WI38 (cell line): ENCODE measurements at regions not wholly inside any gene's neighbourhood (a gene's known extent, or its start where the extent isn't known, plus 50 kb on each side); places are given as distances from the start of the nearest gene placed in this dataset.

Experiments
- H3K4me3 ChIP-seq: 2 replicates; pipeline ENCODE4 v1.5.1; 2011; ENCODE audit warnings: low read depth, mild to moderate bottlenecking, control low read depth, low read length
- CTCF ChIP-seq: IDR thresholded peaks from 2 replicates; pipeline ENCODE4 v1.5.1; 2012; ENCODE audit warnings: low read depth, mild to moderate bottlenecking, control low read depth, low read length

DNA sequence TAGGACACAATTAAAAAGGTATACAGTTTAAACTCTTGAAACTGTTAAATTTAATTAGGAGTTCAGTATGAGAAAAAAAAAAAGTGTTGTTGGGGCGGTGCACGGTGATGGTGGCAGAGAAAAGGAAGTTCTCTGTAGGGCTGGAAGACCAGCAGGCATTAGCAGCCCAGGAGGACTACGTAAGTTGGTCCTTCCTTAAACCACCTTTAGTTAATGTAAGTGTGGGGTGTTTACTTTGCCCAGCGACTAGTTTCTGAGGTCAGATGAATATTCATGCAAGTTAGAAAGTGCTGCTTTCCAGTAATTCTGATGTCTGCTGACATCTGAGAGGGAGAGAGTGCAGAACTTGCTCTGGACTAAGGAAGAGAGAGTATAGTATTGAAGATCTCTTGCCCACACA lies 54.9 kb downstream of the NKX2-1 start:
- TF ChIP-seq CTCF, result no peak
- H3K4me3 ChIP-seq, result no peak overlapping the region

- no peak for TF ChIP-seq CTCF
- no peak overlapping the region for H3K4me3 ChIP-seq
These were observed 57.1 kb downstream of the NKX2-1 start for GRCh38 chr14:36462890-36463289.

DNA sequence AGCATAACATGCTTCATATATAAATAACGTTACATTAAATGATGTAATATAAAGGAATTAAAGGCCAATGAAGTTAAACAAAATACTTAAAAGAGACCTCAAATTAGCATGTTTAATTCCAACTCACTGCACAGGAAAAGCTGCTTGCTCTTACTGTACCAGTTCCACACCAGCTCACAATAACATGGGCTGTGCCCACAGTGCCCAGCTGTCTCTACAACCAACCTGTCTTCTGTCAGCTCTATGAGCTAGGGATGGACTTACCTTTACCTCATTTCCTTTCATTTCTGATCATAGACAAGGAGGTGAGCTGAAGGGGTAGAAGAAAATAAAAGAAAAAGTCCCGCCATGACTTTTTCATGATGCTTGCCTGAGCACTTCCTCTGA lies 64.8 kb downstream of the NKX2-1 start:
- H3K4me3 ChIP-seq, result no peak overlapping the region
- TF ChIP-seq CTCF, result no peak

- no peak overlapping the region for H3K4me3 ChIP-seq
- TF ChIP-seq CTCF, result no peak
These were observed 65.3 kb downstream of the NKX2-1 start for GRCh38 chr14:36454599-36455240.

DNA sequence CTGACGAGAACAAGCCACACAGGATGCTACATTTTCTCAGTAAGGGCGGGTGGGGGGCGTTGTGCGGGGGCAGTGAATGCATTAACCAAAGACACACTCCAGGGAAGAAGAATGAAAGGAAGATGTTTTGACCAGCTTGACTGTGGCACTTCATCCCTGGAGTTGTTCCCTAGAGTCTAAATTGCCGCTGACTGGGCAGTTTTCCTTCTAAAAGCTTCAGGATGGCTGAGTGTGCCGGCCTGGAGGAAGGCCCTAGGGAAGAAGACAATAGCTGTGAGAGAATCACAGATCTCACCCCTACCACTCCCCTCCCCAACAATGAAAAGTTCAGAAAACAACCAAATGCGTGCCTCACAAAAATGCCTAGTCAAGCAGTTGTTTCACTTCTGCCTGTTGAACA lies 67.2 kb downstream of the NKX2-1 start:
- H3K4me3 ChIP-seq, result no peak overlapping the region
- no peak for TF ChIP-seq CTCF

DNA sequence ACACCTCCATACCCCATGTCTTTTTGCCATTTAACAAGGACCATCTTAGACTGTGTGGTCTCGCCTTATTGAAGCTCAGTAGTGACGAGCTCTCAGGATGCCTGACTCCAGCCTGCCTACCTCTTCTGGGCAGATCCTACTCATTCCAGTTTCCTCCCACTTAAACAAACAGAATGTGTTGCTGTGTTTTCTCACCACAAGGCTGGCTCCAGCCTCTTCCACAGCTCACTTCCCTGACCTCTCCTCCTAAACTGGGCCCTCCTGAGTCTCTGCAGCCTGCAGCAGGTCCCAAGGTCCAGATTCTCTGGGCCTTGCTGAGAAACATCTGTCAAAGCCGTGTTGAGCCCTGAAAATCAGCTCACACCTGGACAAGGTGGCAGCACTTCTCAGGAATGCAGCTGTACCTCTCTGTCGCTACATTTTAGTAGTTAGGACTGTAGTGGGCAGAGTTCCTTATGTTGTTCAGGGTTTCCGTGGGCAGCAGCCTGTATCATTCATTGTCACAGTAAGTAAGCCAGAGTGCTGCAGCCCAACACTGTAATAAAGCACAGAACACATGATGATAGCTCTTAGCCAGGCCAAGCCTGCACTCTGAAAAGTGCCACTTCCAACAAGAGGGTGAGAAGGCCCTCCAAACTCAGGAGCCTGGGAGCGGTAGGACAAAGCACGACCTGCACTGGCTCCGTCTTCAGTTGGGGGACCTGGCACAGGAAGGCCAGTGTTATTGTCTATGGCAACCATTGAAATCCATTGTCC lies 68.5 kb downstream of the NKX2-1 start:
- H3K4me3 ChIP-seq, result no peak overlapping the region
- no peak for TF ChIP-seq CTCF

DNA sequence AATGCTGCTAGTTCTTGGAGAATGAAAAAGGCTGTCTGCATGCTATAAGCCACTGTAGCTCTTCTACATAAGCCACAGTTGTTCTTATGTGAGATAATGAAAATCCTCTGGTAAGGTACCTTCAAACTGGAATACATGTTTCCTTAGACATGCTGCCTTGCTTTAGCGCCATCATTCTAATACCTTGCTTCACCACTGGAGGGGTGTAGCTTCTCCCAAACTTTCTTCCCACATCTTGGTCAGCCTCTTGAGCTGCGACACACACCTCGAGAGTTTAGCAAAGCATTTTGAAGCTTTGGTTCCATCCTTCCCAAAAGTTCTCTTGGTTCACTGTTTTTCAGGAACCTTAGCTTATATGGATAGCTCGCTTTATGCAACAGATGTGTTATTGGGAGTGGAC lies 69.5 kb downstream of the NKX2-1 start:
- no peak overlapping the region for H3K4me3 ChIP-seq
- TF ChIP-seq CTCF, result no peak
